Naive B cell (primary cell): ENCODE measurements at regions not wholly inside any gene's neighbourhood (a gene's known extent, or its start where the extent isn't known, plus 50 kb on each side); places are given as distances from the start of the nearest gene placed in this dataset.
A peak's percentile ranks its signal among the peaks of the same experiment; 100 is the strongest.

Experiments used
- ATAC-seq, 2 donors: fragments of 150-1000 bp; cut with Tn5 transposase; 2 replicates each; pipeline ENCODE4 v1.10.0; 2021; ENCODE audit warnings: low read depth in 2 of 2, mild to moderate bottlenecking in 2 of 2, moderate library complexity in 2 of 2
- DNase-seq: peaks from one replicate; pipeline ENCODE4 v3.0.0; 2022
- H3K27ac Mint-ChIP-seq, 6 donors: one replicate each; pipeline ENCODE4 v1.8.0; 2020 to 2022; ENCODE audit warnings: mild to moderate bottlenecking in 6 of 6, mixed read lengths in 6 of 6, moderate library complexity in 5 of 6, inconsistent platforms in 2 of 6
- H3K27me3 Mint-ChIP-seq, 3 donors: one replicate each; pipeline ENCODE4 v1.8.0; 2021 to 2022; ENCODE audit warnings: mixed read lengths in 3 of 3, mild to moderate bottlenecking in 1 of 3
- H3K36me3 Mint-ChIP-seq, 2 donors: one replicate each; pipeline ENCODE4 v1.8.0; 2020 to 2022; ENCODE audit warnings: mixed read lengths in 2 of 2, inconsistent platforms in 1 of 2, mild to moderate bottlenecking in 1 of 2
- H3K4me1 Mint-ChIP-seq, 3 donors: one replicate each; pipeline ENCODE4 v1.8.0; 2020 to 2022; ENCODE audit warnings: mixed read lengths in 3 of 3, inconsistent platforms in 1 of 3, mild to moderate bottlenecking in 1 of 3, moderate library complexity in 1 of 3
- H3K4me3 Mint-ChIP-seq, 8 donors: one replicate each; pipeline ENCODE4 v1.8.0; 2020 to 2022; ENCODE audit warnings: mild to moderate bottlenecking in 8 of 8, mixed read lengths in 8 of 8, moderate library complexity in 8 of 8, inconsistent platforms in 2 of 8
- H3K9me3 Mint-ChIP-seq, 7 donors: one replicate each; pipeline ENCODE4 v1.8.0; 2020 to 2022; ENCODE audit warnings: mixed read lengths in 7 of 7, mild to moderate bottlenecking in 5 of 7, inconsistent platforms in 2 of 7, moderate library complexity in 1 of 7

GRCh38 chr14:48874711-48875110, 711.5 kb downstream of the RPS29 start:
- Mint-ChIP-seq H3K36me3 (no peaks in the 10 kb centered on the region), H3K27ac (no peak overlapping the region)
- ATAC-seq: no peak

GRCh38 chr14:48857366-48857765, 728.8 kb downstream of the RPS29 start:
- H3K36me3 Mint-ChIP-seq: no peaks in the 10 kb centered on the region
- no peaks in the 10 kb centered on the region for H3K9me3 Mint-ChIP-seq
- DNase-seq (no peak), ATAC-seq (no peak)
- H3K27ac Mint-ChIP-seq: no peak overlapping the region
- H3K4me1 Mint-ChIP-seq: no peaks in the 10 kb centered on the region
- peaks cover 0 to 9% (median 4%) of the 10 kb centered on the region in 3 donors for H3K27me3 Mint-ChIP-seq
- H3K4me3 Mint-ChIP-seq: no peak overlapping the region

More at GRCh38 chr14:48874711-48875110, 711.5 kb downstream of the RPS29 start:
- Mint-ChIP-seq H3K4me3 (peak overlapping the region in 1 of 8 donors; percentile 23), H3K27me3 (peaks cover 0 to 6% (median 5%) of the 10 kb centered on the region in 3 donors), H3K9me3 (peaks cover 0 to 7% (median 0%) of the 10 kb centered on the region in 7 donors), H3K4me1 (no peaks in the 10 kb centered on the region)
- DNase-seq: no peak

- Mint-ChIP-seq H3K27me3 (peaks cover 4 to 9% (median 5%) of the 10 kb centered on the region in 3 donors), H3K27ac (no peak overlapping the region), H3K9me3 (peaks cover 0 to 3% (median 0%) of the 10 kb centered on the region in 7 donors), H3K36me3 (no peaks in the 10 kb centered on the region), H3K4me3 (no peak overlapping the region), H3K4me1 (no peaks in the 10 kb centered on the region)
- DNase-seq (no peak), ATAC-seq (no peak)
Measured at GRCh38 chr14:48853159-48853558, 733.0 kb downstream of the RPS29 start.

GRCh38 chr14:48849741-48850322, 736.3 kb downstream of the RPS29 start:
- no peak overlapping the region for H3K27ac Mint-ChIP-seq
- H3K9me3 Mint-ChIP-seq: peaks cover 0 to 4% (median 0%) of the 10 kb centered on the region in 7 donors
- no peak overlapping the region for H3K4me3 Mint-ChIP-seq
- H3K27me3 Mint-ChIP-seq: peaks cover 0 to 5% (median 0%) of the 10 kb centered on the region in 3 donors
- no peaks in the 10 kb centered on the region for H3K4me1 Mint-ChIP-seq
- no peak for DNase-seq
- no peak for ATAC-seq
- H3K36me3 Mint-ChIP-seq: no peaks in the 10 kb centered on the region

GRCh38 chr14:48842785-48843184, 743.4 kb downstream of the RPS29 start:
- DNase-seq: no peak
- H3K27ac Mint-ChIP-seq: no peak overlapping the region
- H3K9me3 Mint-ChIP-seq: peaks cover 0 to 3% (median 0%) of the 10 kb centered on the region in 7 donors
- H3K4me1 Mint-ChIP-seq: no peaks in the 10 kb centered on the region
- peak overlapping the region in 1 of 8 donors; percentile 1 for H3K4me3 Mint-ChIP-seq
- no peaks in the 10 kb centered on the region for H3K36me3 Mint-ChIP-seq
- peaks cover 0 to 5% (median 4%) of the 10 kb centered on the region in 3 donors for H3K27me3 Mint-ChIP-seq
- ATAC-seq: no peak

GRCh38 chr14:48826058-48826457, 760.1 kb downstream of the RPS29 start:
- DNase-seq (no peak), ATAC-seq (no peak)
- Mint-ChIP-seq H3K4me1 (no peaks in the 10 kb centered on the region), H3K36me3 (no peaks in the 10 kb centered on the region), H3K27ac (no peak overlapping the region), H3K9me3 (no peaks in the 10 kb centered on the region), H3K4me3 (no peak overlapping the region), H3K27me3 (no peaks in the 10 kb centered on the region)

GRCh38 chr14:48814562-48814961, 771.6 kb downstream of the RPS29 start:
- ATAC-seq: no peak
- H3K36me3 Mint-ChIP-seq: peaks cover 0 to 4% of the 10 kb centered on the region in 2 donors
- H3K27me3 Mint-ChIP-seq: no peaks in the 10 kb centered on the region

GRCh38 chr14:48805315-48805714, 780.9 kb downstream of the RPS29 start:
- no peak overlapping the region for H3K27ac Mint-ChIP-seq
- H3K27me3 Mint-ChIP-seq: no peaks in the 10 kb centered on the region
- no peaks in the 10 kb centered on the region for H3K4me1 Mint-ChIP-seq
- H3K4me3 Mint-ChIP-seq: no peak overlapping the region
- no peak for ATAC-seq
- peaks cover 0 to 12% (median 6%) of the 10 kb centered on the region in 7 donors for H3K9me3 Mint-ChIP-seq
- DNase-seq: no peak
- peaks cover 0 to 4% of the 10 kb centered on the region in 2 donors for H3K36me3 Mint-ChIP-seq

More at GRCh38 chr14:48814562-48814961, 771.6 kb downstream of the RPS29 start:
- DNase-seq: no peak
- Mint-ChIP-seq H3K9me3 (peaks cover 0 to 1% (median 0%) of the 10 kb centered on the region in 7 donors), H3K27ac (no peak overlapping the region), H3K4me1 (no peaks in the 10 kb centered on the region), H3K4me3 (no peak overlapping the region)

GRCh38 chr14:48792376-48793024, 793.7 kb downstream of the RPS29 start:
- no peak for ATAC-seq
- no peak for DNase-seq
- H3K9me3 Mint-ChIP-seq: peaks cover 0 to 10% (median 5%) of the 10 kb centered on the region in 7 donors
- H3K27me3 Mint-ChIP-seq: no peaks in the 10 kb centered on the region
- H3K36me3 Mint-ChIP-seq: no peaks in the 10 kb centered on the region
- H3K4me3 Mint-ChIP-seq: no peak overlapping the region
- peaks cover 0 to 5% (median 0%) of the 10 kb centered on the region in 3 donors for H3K4me1 Mint-ChIP-seq
- no peak overlapping the region for H3K27ac Mint-ChIP-seq

GRCh38 chr14:48788771-48789170, 797.4 kb downstream of the RPS29 start:
- Mint-ChIP-seq H3K9me3 (peaks cover 0 to 6% (median 2%) of the 10 kb centered on the region in 7 donors), H3K36me3 (no peaks in the 10 kb centered on the region), H3K27me3 (no peaks in the 10 kb centered on the region), H3K4me1 (peaks cover 0 to 5% (median 0%) of the 10 kb centered on the region in 3 donors), H3K27ac (no peak overlapping the region), H3K4me3 (no peak overlapping the region)
- ATAC-seq: no peak
- DNase-seq: no peak

- Mint-ChIP-seq H3K27me3 (no peaks in the 10 kb centered on the region), H3K36me3 (no peaks in the 10 kb centered on the region), H3K4me1 (peaks cover 0 to 5% (median 0%) of the 10 kb centered on the region in 3 donors), H3K9me3 (peaks cover 0 to 4% (median 0%) of the 10 kb centered on the region in 7 donors), H3K4me3 (no peak overlapping the region), H3K27ac (no peak overlapping the region)
- DNase-seq (no peak), ATAC-seq (no peak)
Measured at GRCh38 chr14:48786498-48786897, 799.7 kb downstream of the RPS29 start.

GRCh38 chr14:48771717-48772116, 814.5 kb downstream of the RPS29 start:
- no peak for DNase-seq
- Mint-ChIP-seq H3K4me1 (no peaks in the 10 kb centered on the region), H3K36me3 (peaks cover 0 to 8% of the 10 kb centered on the region in 2 donors), H3K4me3 (no peak overlapping the region), H3K27me3 (no peaks in the 10 kb centered on the region), H3K27ac (no peak overlapping the region), H3K9me3 (peaks cover 2 to 13% (median 11%) of the 10 kb centered on the region in 7 donors)
- ATAC-seq: no peak

- DNase-seq (no peak), ATAC-seq (no peak)
- peaks cover 0 to 7% (median 3%) of the 10 kb centered on the region in 7 donors for H3K9me3 Mint-ChIP-seq
- no peaks in the 10 kb centered on the region for H3K4me1 Mint-ChIP-seq
- H3K27ac Mint-ChIP-seq: no peak overlapping the region
- H3K36me3 Mint-ChIP-seq: no peaks in the 10 kb centered on the region
- H3K4me3 Mint-ChIP-seq: no peak overlapping the region
- H3K27me3 Mint-ChIP-seq: no peaks in the 10 kb centered on the region
Measured at GRCh38 chr14:48751293-48751692, 834.9 kb downstream of the RPS29 start.

GRCh38 chr14:48748151-48748675, 838.0 kb downstream of the RPS29 start:
- no peaks in the 10 kb centered on the region for H3K36me3 Mint-ChIP-seq
- DNase-seq: no peak
- no peaks in the 10 kb centered on the region for H3K27me3 Mint-ChIP-seq
- no peak overlapping the region for H3K4me3 Mint-ChIP-seq
- no peaks in the 10 kb centered on the region for H3K4me1 Mint-ChIP-seq
- peaks cover 0 to 3% (median 0%) of the 10 kb centered on the region in 7 donors for H3K9me3 Mint-ChIP-seq
- no peak overlapping the region for H3K27ac Mint-ChIP-seq
- no peak for ATAC-seq
